Breast epithelium (tissue), 4 donors: ENCODE measurements at regions not wholly inside any gene's neighbourhood (a gene's known extent, or its start where the extent isn't known, plus 50 kb on each side); places are given as distances from the start of the nearest gene placed in this dataset.
"Not testable (repeated sequence)": the region's sequence is repeated elsewhere in the genome, so short reads cannot be mapped to it uniquely, and the experiment has no call there.

Experiments used
- DNase-seq, 2 donors: peaks; one replicate each; pipeline ENCODE4 v3.0.0-alpha.2; 2019; ENCODE audit warnings: low spot score in 2 of 2
- H3K27ac ChIP-seq, 2 donors: fragments of 200-600 bp; sonication (generic) in 1 of 2; one replicate each; pipeline ENCODE4 v1.5.1; 2016 to 2019; ENCODE audit warnings: mild to moderate bottlenecking in 1 of 2
- H3K27me3 ChIP-seq, 2 donors: fragments of 200-600 bp; sonication (generic) in 1 of 2; one replicate each; pipeline versions ENCODE4 v1.5.1 to v1.6.0; 2017 to 2019; ENCODE audit warnings: control low read depth in 1 of 2, mild to moderate bottlenecking in 1 of 2
- H3K36me3 ChIP-seq: fragments of 200-600 bp; one replicate; pipeline ENCODE4 v1.5.1; 2019
- H3K4me1 ChIP-seq, 2 donors: fragments of 200-600 bp; sonication (generic); one replicate each; pipeline ENCODE4 v1.5.1; 2016 to 2019; ENCODE audit warnings: control low read depth in 1 of 2
- H3K4me3 ChIP-seq, 3 donors: fragments of 200-600 bp; sonication (generic); 1 replicate in 2 of 3; 2 replicates in 1 of 3; pipeline ENCODE4 v1.5.1; 2016 to 2019; ENCODE audit warnings: mild to moderate bottlenecking in 3 of 3, moderate library complexity in 2 of 3
- H3K9me3 ChIP-seq, 2 donors: fragments of 200-600 bp; sonication (generic) in 1 of 2; one replicate each; pipeline ENCODE4 v1.5.1; 2016 to 2019; ENCODE audit warnings: control low read depth in 1 of 2
- POLR2A ChIP-seq: fragments of 450-650 bp; IDR thresholded peaks from one replicate; pipeline ENCODE4 v1.6.1; 2016; ENCODE audit warnings: antibody characterized with exemption, mild to moderate bottlenecking, moderate library complexity
- POLR2AphosphoS5 ChIP-seq, 3 donors: sonication (generic); formaldehyde crosslinking; IDR thresholded peaks; one replicate each; pipeline ENCODE4 v1.6.1; 2017; ENCODE audit warnings: antibody characterized with exemption in 3 of 3
- intact Hi-C: fragments of 100-400 bp; cut with DNase I; formaldehyde crosslinking; loops from one replicate; pipeline ENCODE4 v1.15.1; 2023; ENCODE audit warnings: low total_unique reads
- TF ChIP-seq, protein P1 (sequence below), 3 donors: fragments of 450-650 bp; IDR thresholded peaks; one replicate each; pipeline ENCODE4 v1.5.1; 2016 to 2017; ENCODE audit warnings: antibody characterized with exemption in 3 of 3, mild to moderate bottlenecking in 3 of 3, moderate library complexity in 3 of 3

DNA sequence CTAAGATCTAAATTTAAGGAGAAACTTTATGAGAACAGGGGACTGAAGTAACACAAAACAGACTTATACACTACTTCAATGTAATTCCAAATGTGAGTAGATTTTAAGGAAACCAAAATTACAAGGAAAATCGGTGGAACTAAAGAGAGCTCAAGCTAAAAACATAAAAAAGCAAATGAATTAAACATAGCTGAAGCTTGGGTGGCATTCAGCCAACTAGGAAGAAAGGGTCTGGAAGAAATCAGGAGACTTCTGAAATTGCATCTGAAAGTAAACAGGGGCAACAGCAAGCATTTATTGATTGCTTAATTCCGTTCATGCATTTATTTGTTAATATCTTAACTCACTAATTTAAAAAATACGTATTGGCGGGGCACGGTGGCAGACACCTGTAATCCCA is 727.3 kb upstream of the PKDCC start:
- TF ChIP-seq, protein P1, sequence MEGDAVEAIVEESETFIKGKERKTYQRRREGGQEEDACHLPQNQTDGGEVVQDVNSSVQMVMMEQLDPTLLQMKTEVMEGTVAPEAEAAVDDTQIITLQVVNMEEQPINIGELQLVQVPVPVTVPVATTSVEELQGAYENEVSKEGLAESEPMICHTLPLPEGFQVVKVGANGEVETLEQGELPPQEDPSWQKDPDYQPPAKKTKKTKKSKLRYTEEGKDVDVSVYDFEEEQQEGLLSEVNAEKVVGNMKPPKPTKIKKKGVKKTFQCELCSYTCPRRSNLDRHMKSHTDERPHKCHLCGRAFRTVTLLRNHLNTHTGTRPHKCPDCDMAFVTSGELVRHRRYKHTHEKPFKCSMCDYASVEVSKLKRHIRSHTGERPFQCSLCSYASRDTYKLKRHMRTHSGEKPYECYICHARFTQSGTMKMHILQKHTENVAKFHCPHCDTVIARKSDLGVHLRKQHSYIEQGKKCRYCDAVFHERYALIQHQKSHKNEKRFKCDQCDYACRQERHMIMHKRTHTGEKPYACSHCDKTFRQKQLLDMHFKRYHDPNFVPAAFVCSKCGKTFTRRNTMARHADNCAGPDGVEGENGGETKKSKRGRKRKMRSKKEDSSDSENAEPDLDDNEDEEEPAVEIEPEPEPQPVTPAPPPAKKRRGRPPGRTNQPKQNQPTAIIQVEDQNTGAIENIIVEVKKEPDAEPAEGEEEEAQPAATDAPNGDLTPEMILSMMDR (IDR thresholded peaks at IDR 0.05): no peak
- no peak for TF ChIP-seq POLR2AphosphoS5 (IDR thresholded peaks at IDR 0.05)
- no peak for TF ChIP-seq POLR2A
- intact Hi-C loops: no loop called here
- Histone ChIP-seq H3K27me3 (no peaks in the 10 kb centered on the region), H3K36me3 (no peaks in the 10 kb centered on the region), H3K4me1 (no peaks in the 10 kb centered on the region), H3K4me3 (no peak overlapping the region), H3K9me3 (no peaks in the 10 kb centered on the region), H3K27ac (no peak overlapping the region)
- DNase-seq: no peak

DNA sequence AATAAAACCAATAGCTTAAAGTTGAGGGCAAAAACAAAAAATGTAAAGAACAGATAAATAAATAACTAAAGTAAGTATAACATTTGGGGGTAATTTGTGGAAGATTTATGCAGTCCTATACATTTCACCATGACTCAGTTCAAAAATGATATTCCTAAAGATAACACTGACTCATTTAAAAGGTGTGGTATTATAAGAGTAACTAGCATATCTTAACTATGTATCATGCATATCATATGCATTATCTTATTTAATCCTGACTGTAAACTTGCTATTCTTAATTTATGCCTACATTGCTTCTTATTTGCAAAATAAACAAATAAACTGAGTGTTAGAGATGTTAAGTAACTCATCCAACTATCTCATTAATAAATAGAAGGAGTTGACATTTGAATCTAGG is 726.5 kb upstream of the PKDCC start:
- Histone ChIP-seq H3K4me3 (no peak overlapping the region), H3K36me3 (no peaks in the 10 kb centered on the region), H3K9me3 (no peaks in the 10 kb centered on the region), H3K27me3 (no peaks in the 10 kb centered on the region), H3K27ac (no peak overlapping the region), H3K4me1 (no peaks in the 10 kb centered on the region)
- intact Hi-C loops: no loop called here
- TF ChIP-seq POLR2AphosphoS5 (IDR thresholded peaks at IDR 0.05) (no peak), POLR2A (no peak)
- TF ChIP-seq, protein P1 (IDR thresholded peaks at IDR 0.05): no peak
- no peak for DNase-seq

DNA sequence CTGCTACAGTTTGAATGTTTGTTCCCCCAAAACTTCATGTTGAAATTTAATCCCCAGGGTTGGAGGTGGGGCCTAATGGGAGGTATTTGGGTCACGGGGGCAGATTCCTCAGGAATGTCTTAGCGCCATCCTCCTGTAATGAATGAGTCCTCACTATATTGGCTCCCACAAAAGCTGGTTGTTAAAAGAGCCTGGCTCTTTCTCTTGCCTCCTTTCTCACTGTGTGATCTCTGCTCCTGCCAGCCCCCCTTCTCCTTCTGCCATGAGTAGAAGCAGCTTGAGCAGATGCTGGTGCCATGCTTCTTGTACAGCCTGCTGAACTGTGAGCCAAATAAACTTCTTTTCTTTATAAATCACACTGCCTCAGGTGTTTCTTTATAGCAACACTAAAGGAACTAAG is 721.0 kb upstream of the PKDCC start:
- intact Hi-C loops: no loop called here
- Histone ChIP-seq H3K4me1 (no peaks in the 10 kb centered on the region), H3K27ac (no peak overlapping the region), H3K27me3 (no peaks in the 10 kb centered on the region), H3K4me3 (no peak overlapping the region), H3K9me3 (no peaks in the 10 kb centered on the region), H3K36me3 (no peaks in the 10 kb centered on the region)
- no peak for DNase-seq
- TF ChIP-seq, protein P1 (IDR thresholded peaks at IDR 0.05): no peak
- no peak for TF ChIP-seq POLR2A
- TF ChIP-seq POLR2AphosphoS5 (IDR thresholded peaks at IDR 0.05): no peak

DNA sequence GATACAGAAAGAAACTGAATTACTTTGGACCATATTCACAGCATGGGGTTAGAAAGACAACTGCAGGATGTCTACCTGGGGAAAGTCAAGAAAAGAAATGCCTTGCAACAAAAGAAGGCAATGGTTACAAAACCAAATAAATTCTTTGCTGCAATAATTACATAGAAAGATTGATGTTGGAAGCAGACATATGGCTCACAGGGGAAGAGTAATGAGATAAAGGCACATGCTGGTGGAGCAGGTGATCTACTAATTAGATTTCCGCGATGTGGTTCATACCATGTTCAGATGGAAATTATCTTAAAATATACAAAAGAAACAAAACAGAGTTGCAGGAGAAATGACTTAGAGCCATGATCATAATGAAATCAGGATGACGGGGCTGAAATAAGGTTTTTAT is 718.8 kb upstream of the PKDCC start:
- TF ChIP-seq POLR2A (no peak), POLR2AphosphoS5 (IDR thresholded peaks at IDR 0.05) (no peak)
- TF ChIP-seq, protein P1 (IDR thresholded peaks at IDR 0.05): no peak
- Histone ChIP-seq H3K9me3 (no peaks in the 10 kb centered on the region), H3K27ac (no peak overlapping the region), H3K36me3 (no peaks in the 10 kb centered on the region), H3K4me1 (no peaks in the 10 kb centered on the region), H3K27me3 (no peaks in the 10 kb centered on the region), H3K4me3 (no peak overlapping the region)
- DNase-seq: no peak
- intact Hi-C loops: no loop called here

DNA sequence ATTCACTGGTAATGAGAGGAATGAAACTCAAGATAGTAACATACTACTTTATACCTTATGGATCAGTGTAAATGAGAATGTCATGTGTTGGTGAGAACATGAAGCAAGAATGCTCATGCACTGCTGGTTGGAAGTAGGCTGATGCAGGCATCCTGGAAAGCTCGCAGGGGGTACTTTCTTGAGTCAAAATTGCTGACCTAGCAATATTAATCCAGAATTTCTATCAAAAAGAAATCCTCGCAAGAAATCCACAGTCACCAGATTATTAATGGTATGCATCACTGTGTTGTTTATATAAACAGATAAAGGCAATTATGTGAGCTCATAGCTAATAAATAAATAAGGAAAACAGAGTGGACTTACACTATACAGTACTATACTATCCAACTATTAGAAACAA is 713.7 kb upstream of the PKDCC start:
- Histone ChIP-seq H3K4me3 (no peak overlapping the region), H3K27me3 (no peaks in the 10 kb centered on the region), H3K4me1 (no peaks in the 10 kb centered on the region), H3K27ac (no peak overlapping the region), H3K36me3 (no peaks in the 10 kb centered on the region), H3K9me3 (no peaks in the 10 kb centered on the region)
- intact Hi-C loops: no loop called here
- TF ChIP-seq, protein P1 (IDR thresholded peaks at IDR 0.05): no peak
- TF ChIP-seq POLR2AphosphoS5 (IDR thresholded peaks at IDR 0.05): no peak
- TF ChIP-seq POLR2A: no peak
- no peak for DNase-seq

DNA sequence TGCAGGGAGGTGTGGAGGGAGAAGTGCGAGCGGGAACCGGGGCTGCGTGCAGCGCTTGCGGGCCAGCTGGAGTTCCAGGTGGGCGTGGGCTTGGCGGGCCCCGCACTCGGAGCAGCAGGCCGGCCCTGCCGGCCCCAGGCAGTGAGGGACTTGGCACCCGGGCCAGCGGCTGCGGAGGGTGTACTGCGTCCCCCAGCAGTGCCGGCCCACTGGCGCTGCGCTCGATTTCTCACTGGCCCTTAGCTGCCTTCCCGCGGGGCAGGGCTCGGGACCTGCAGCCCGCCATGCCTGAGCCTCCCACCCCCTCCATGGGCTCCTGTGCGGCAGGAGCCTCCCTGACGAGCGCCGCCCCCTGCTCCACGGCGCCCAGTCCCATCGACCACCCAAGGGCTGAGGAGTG is 712.2 kb upstream of the PKDCC start:
- intact Hi-C loops, H3K27me3 ChIP-seq, H3K4me1 ChIP-seq, H3K27ac ChIP-seq, H3K36me3 ChIP-seq, H3K4me3 ChIP-seq, H3K9me3 ChIP-seq, DNase-seq: not testable (repeated sequence)
